ENCODE measurements at regions not wholly inside any gene's neighbourhood (a gene's known extent, or its start where the extent isn't known, plus 50 kb on each side); places are given as distances from the start of the nearest gene placed in this dataset.

DNA sequence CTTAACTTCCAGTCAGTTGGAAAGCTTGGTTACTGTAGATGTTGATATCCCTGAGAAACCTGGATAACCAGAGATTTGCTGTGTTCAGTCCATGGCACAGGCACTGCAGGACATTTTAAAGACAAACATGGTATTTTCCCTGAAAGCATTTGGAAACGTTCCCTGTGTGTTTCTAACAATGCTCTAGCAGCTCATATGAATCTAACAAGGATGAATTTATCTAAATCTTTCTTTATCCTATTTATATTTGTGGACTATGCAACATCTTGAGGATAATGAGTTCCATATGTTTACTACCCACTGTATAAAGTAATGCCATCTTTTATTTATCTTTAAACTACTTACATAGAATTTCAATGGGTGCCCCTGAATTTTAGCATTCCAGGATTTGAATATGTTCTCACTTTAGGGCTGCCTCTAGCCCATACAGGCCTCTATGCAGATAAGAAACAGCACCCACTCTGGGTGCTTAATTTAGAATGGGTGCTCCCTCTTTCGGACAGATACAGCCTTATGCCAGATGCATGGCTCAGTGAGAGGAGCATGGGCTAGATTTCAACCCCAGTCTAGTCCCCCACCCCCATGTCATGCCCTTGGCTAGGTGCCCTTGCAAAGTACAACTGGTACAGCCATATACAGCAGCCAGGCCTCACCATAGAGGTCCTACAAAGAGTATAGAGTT lies 50.6 kb upstream of the NEMP2 start:
- Histone ChIP-seq H3K4me2 (ENCODE audit: low read depth, low read length, poor library complexity, severe bottlenecking) (no peak overlapping the region), H3K36me3 (ENCODE audit: insufficient read depth, low read length) (no peaks in the 10 kb centered on the region), H3K27me3 (ENCODE audit: insufficient read depth, low read length, poor library complexity, severe bottlenecking) (no peaks in the 10 kb centered on the region), H4K20me1 (ENCODE audit: insufficient read depth, low read length, poor library complexity, severe bottlenecking) (no peaks in the 10 kb centered on the region), H3F3A (ENCODE audit: low read depth) (no peaks in the 10 kb centered on the region), H3K9me2 (replicated peaks; ENCODE audit: low read depth, low read length) (no peaks in the 10 kb centered on the region), H3K79me2 (ENCODE audit: insufficient read depth, low read length) (no peaks in the 10 kb centered on the region), H3K4me1 (ENCODE audit: insufficient read depth, low read length, poor library complexity, severe bottlenecking) (no peaks in the 10 kb centered on the region), H3K9ac (ENCODE audit: low read depth, low read length, poor library complexity, severe bottlenecking) (no peak overlapping the region), H2AFZ (ENCODE audit: low read length) (no peak overlapping the region), H3K4me3 (ENCODE audit: low read length, poor library complexity, severe bottlenecking) (no peak overlapping the region), H3K9me3 (ENCODE audit: insufficient read depth, low read depth, low read length) (no peaks in the 10 kb centered on the region)
- TF ChIP-seq, protein P1, sequence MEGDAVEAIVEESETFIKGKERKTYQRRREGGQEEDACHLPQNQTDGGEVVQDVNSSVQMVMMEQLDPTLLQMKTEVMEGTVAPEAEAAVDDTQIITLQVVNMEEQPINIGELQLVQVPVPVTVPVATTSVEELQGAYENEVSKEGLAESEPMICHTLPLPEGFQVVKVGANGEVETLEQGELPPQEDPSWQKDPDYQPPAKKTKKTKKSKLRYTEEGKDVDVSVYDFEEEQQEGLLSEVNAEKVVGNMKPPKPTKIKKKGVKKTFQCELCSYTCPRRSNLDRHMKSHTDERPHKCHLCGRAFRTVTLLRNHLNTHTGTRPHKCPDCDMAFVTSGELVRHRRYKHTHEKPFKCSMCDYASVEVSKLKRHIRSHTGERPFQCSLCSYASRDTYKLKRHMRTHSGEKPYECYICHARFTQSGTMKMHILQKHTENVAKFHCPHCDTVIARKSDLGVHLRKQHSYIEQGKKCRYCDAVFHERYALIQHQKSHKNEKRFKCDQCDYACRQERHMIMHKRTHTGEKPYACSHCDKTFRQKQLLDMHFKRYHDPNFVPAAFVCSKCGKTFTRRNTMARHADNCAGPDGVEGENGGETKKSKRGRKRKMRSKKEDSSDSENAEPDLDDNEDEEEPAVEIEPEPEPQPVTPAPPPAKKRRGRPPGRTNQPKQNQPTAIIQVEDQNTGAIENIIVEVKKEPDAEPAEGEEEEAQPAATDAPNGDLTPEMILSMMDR (conservative IDR thresholded peaks at IDR 0.05; ENCODE audit: low read length) = no peak
- TF ChIP-seq EZH2phosphoT487 (IDR thresholded peaks at IDR 0.05; ENCODE audit: borderline replicate concordance) = no peak

DNA sequence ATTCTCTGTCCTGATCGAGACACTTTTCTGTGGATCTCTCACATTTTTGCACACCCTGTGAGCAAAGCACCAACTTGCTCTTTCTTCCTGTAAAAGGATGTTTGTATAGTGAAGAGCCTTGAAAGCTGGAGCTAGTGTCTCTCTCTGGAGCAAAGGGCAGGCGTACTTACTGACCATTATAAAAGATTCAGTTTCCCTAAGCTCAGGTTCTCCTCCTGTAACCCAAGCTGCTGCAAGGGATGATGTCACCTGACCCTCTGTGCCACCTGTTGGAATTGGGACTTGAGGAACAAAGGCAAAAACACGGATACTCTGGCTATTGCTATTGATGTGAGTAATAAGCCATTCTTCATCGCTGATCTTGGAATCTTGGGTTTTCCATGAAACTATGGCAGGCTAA lies 52.6 kb upstream of the NEMP2 start:
- Histone ChIP-seq H4K20me1 (ENCODE audit: insufficient read depth, low read length, poor library complexity, severe bottlenecking) (no peaks in the 10 kb centered on the region), H3K79me2 (ENCODE audit: insufficient read depth, low read length) (no peaks in the 10 kb centered on the region), H3K36me3 (ENCODE audit: insufficient read depth, low read length) (no peaks in the 10 kb centered on the region), H3K9me3 (ENCODE audit: insufficient read depth, low read depth, low read length) (no peaks in the 10 kb centered on the region), H3K4me1 (ENCODE audit: insufficient read depth, low read length, poor library complexity, severe bottlenecking) (no peaks in the 10 kb centered on the region), H3K4me3 (ENCODE audit: low read length, poor library complexity, severe bottlenecking) (no peak overlapping the region), H3K4me2 (ENCODE audit: low read depth, low read length, poor library complexity, severe bottlenecking) (no peak overlapping the region), H3K9me2 (replicated peaks; ENCODE audit: low read depth, low read length) (no peaks in the 10 kb centered on the region), H3F3A (ENCODE audit: low read depth) (no peaks in the 10 kb centered on the region), H3K27me3 (ENCODE audit: insufficient read depth, low read length, poor library complexity, severe bottlenecking) (no peaks in the 10 kb centered on the region), H2AFZ (ENCODE audit: low read length) (no peak overlapping the region), H3K9ac (ENCODE audit: low read depth, low read length, poor library complexity, severe bottlenecking) (no peak overlapping the region)
- TF ChIP-seq, protein P1 (conservative IDR thresholded peaks at IDR 0.05; ENCODE audit: low read length) = no peak
- TF ChIP-seq EZH2phosphoT487 (IDR thresholded peaks at IDR 0.05; ENCODE audit: borderline replicate concordance) = no peak

DNA sequence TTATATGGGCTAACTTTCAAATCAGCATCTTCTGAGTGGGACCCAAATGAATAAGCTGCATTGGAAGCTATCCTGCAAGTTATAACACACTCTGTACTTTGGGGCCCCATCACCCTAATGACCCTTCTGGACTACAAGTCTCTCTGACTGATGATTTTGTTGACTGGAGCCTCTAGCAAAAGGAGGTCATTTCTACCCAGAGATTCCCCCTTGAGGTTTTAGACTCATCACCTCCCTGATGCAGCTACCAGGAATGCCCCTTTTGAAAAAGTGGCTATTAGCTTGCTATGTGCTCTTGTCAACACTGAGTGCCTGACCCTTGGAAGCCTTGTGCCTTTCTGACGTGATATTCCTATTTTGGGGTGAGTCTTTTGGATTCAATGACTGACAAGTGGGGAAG lies 54.5 kb upstream of the NEMP2 start:
- Histone ChIP-seq H3K79me2 (ENCODE audit: insufficient read depth, low read length) (no peaks in the 10 kb centered on the region), H3K4me2 (ENCODE audit: low read depth, low read length, poor library complexity, severe bottlenecking) (no peak overlapping the region), H3K36me3 (ENCODE audit: insufficient read depth, low read length) (no peaks in the 10 kb centered on the region), H3K9me3 (ENCODE audit: insufficient read depth, low read depth, low read length) (no peaks in the 10 kb centered on the region), H3K4me1 (ENCODE audit: insufficient read depth, low read length, poor library complexity, severe bottlenecking) (no peaks in the 10 kb centered on the region), H2AFZ (ENCODE audit: low read length) (no peak overlapping the region), H3K9me2 (replicated peaks; ENCODE audit: low read depth, low read length) (no peaks in the 10 kb centered on the region), H3F3A (ENCODE audit: low read depth) (no peaks in the 10 kb centered on the region), H3K27me3 (ENCODE audit: insufficient read depth, low read length, poor library complexity, severe bottlenecking) (no peaks in the 10 kb centered on the region), H4K20me1 (ENCODE audit: insufficient read depth, low read length, poor library complexity, severe bottlenecking) (no peaks in the 10 kb centered on the region), H3K4me3 (ENCODE audit: low read length, poor library complexity, severe bottlenecking) (no peak overlapping the region), H3K9ac (ENCODE audit: low read depth, low read length, poor library complexity, severe bottlenecking) (no peak overlapping the region)
- TF ChIP-seq, protein P1 (conservative IDR thresholded peaks at IDR 0.05; ENCODE audit: low read length) = no peak
- no peak for TF ChIP-seq EZH2phosphoT487 (IDR thresholded peaks at IDR 0.05; ENCODE audit: borderline replicate concordance)

Data from Loucy (cell line).